ENCODE measurements at regions not wholly inside any gene's neighbourhood (a gene's known extent, or its start where the extent isn't known, plus 50 kb on each side); places are given as distances from the start of the nearest gene placed in this dataset.

DNA sequence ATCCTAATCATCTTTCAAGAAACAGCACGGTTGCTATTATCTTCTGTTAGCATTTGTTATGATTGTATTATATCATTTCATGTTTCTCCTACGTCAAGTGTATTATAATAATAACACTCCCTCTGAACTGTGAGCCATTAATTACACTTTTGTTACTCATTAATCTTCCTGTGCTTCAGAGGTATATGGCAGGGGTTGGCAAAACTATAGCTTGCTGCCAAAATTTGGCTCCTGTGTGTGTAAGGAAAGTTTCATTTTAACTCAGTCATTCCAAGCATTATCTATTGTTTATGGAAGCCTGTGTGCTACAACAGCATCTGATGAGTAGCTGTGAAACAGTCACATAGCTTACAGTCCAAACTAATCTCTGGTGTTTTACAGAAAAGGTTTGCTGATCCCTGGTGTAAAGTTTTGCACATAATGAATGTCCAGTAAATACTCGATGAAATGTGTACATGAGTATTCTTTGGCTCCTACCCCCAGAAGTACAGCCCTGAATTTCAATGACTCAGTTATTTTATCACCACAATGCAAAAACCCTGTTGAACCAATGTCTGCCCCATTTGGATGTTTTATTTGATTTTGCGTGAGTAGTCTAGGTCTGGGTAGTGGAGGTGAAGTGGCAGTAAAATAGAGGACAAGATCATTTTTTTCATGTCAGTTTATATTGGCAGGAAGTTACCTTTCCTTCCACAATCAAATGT is 648.2 kb downstream of the MAT2B start:
- H3K4me3 Mint-ChIP-seq (ENCODE audit: unreplicated experiment) = no peak overlapping the region
- ChIA-PET CTCF (interaction anchor here (1.1 kb wide), 1 partner anchor 15 kb away, joined by 3 read pairs; no protein-coding TSS in a partner anchor), POLR2A (no interaction called here)
- no peak overlapping the region for H3K27ac Mint-ChIP-seq (ENCODE audit: low read depth, unreplicated experiment)
- BruUV-seq (replicated peaks) = no TSS peak
- no peaks in the 10 kb centered on the region for H3K27me3 Mint-ChIP-seq (ENCODE audit: insufficient read depth, unreplicated experiment)
- intact Hi-C loops (cut with micrococcal nuclease) = no loop called here
- no peaks in the 10 kb centered on the region for H3K36me3 Mint-ChIP-seq (ENCODE audit: insufficient read depth, unreplicated experiment)
- H3K9me3 Mint-ChIP-seq (ENCODE audit: unreplicated experiment) = peaks cover 15% of the 10 kb centered on the region
- DNase-seq (ENCODE audit: unreplicated experiment) = no peak
- H3K4me1 Mint-ChIP-seq (ENCODE audit: insufficient read depth, unreplicated experiment) = no peaks in the 10 kb centered on the region
- TF ChIP-seq, protein P1, sequence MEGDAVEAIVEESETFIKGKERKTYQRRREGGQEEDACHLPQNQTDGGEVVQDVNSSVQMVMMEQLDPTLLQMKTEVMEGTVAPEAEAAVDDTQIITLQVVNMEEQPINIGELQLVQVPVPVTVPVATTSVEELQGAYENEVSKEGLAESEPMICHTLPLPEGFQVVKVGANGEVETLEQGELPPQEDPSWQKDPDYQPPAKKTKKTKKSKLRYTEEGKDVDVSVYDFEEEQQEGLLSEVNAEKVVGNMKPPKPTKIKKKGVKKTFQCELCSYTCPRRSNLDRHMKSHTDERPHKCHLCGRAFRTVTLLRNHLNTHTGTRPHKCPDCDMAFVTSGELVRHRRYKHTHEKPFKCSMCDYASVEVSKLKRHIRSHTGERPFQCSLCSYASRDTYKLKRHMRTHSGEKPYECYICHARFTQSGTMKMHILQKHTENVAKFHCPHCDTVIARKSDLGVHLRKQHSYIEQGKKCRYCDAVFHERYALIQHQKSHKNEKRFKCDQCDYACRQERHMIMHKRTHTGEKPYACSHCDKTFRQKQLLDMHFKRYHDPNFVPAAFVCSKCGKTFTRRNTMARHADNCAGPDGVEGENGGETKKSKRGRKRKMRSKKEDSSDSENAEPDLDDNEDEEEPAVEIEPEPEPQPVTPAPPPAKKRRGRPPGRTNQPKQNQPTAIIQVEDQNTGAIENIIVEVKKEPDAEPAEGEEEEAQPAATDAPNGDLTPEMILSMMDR (IDR thresholded peaks at IDR 0.05; ENCODE audit: unreplicated experiment) = no peak

DNA sequence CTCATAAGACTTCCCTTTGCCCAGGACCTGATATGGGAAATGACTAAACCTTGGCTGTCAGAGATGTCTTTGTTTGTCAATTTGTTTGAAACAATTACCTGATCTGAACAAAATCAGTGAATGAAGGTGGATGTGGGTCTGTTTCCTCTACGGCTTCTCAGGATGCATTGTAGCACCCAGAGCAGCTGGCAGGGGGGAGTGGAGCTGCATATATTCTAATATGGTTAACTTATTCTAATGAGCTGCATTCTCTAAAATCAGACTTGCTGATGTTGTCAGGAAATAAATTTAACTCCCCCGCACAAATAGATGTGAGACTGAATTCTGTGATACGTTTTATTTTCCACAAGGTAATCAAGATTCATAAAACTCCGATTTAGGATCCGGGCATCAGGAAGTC is 665.4 kb downstream of the MAT2B start:
- intact Hi-C loops (cut with micrococcal nuclease) = no loop called here
- H3K27ac Mint-ChIP-seq (ENCODE audit: low read depth, unreplicated experiment) = no peak overlapping the region
- DNase-seq (ENCODE audit: unreplicated experiment) = no peak

DNA sequence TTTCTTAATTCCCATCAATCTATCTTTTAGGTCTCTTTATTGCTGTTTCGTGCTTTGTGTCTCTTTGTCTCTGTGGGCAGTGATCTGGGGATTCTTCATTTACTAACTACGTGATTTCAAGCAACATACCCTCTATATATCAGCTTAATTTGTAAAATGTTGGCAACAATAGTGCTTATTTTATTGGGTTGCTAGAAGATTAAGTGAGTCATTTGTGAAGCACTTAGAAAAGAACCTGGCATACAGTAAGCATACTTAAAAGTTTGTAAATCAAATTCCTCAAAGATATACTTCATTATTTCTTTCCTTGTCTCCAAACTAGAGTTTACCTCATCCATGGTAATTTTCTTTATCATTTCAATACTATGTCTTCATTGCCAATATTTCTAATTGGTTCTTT is 669.7 kb downstream of the MAT2B start:
- BruUV-seq (replicated peaks) = no TSS peak
- ChIA-PET POLR2A (interaction anchor here (1.2 kb wide), 1 partner anchor 29 kb away, joined by 4 read pairs; no protein-coding TSS in a partner anchor), CTCF (interaction anchor here (0.7 to 1.0 kb wide), 2 partner anchors 15 to 424 kb away, joined by 3 to 5 read pairs; no protein-coding TSS in a partner anchor)
- intact Hi-C loops (cut with micrococcal nuclease) = no loop called here
- TF ChIP-seq, protein P1 (IDR thresholded peaks at IDR 0.05; ENCODE audit: unreplicated experiment) = no peak
- no peaks in the 10 kb centered on the region for H3K36me3 Mint-ChIP-seq (ENCODE audit: insufficient read depth, unreplicated experiment)
- H3K4me1 Mint-ChIP-seq (ENCODE audit: insufficient read depth, unreplicated experiment) = peaks cover 10% of the 10 kb centered on the region
- H3K9me3 Mint-ChIP-seq (ENCODE audit: unreplicated experiment) = no peaks in the 10 kb centered on the region
- no peaks in the 10 kb centered on the region for H3K27me3 Mint-ChIP-seq (ENCODE audit: insufficient read depth, unreplicated experiment)
- H3K4me3 Mint-ChIP-seq (ENCODE audit: unreplicated experiment) = no peak overlapping the region
- H3K27ac Mint-ChIP-seq (ENCODE audit: low read depth, unreplicated experiment) = no peak overlapping the region
- DNase-seq (ENCODE audit: unreplicated experiment) = peak; percentile 14

More for the DNA sequence above, 665.4 kb downstream of the MAT2B start:
- POLR2A ChIA-PET = interaction anchor here (0.6 to 0.9 kb wide), 2 partner anchors 25 to 301 kb away, joined by 3 to 4 read pairs; no protein-coding TSS in a partner anchor
- Mint-ChIP-seq H3K4me3 (ENCODE audit: unreplicated experiment) (no peak overlapping the region), H3K27me3 (ENCODE audit: insufficient read depth, unreplicated experiment) (no peaks in the 10 kb centered on the region), H3K4me1 (ENCODE audit: insufficient read depth, unreplicated experiment) (peaks cover 21% of the 10 kb centered on the region), H3K36me3 (ENCODE audit: insufficient read depth, unreplicated experiment) (no peaks in the 10 kb centered on the region), H3K9me3 (ENCODE audit: unreplicated experiment) (no peaks in the 10 kb centered on the region)
- TF ChIP-seq, protein P1 (IDR thresholded peaks at IDR 0.05; ENCODE audit: unreplicated experiment) = no peak
- BruUV-seq (replicated peaks) = no TSS peak
- CTCF ChIA-PET = no interaction called here

DNA sequence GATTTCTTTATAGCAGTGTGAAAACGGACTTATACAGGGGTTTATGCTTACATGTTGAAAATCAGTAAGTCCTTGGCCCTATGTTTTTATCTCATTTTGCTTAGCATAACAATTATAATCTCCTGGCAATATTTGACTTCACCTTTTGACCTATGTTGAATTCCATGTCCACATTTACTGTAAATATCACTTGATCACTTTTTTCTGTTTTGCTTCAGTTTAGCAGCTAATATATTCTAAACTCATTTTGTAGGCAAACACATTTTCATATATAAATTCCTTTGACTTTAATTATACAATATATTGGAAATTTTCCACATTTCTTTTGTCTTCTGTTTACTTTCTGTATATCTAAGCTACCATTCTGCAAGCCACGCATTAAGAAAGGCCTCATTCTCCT is 674.0 kb downstream of the MAT2B start:
- Mint-ChIP-seq H3K36me3 (ENCODE audit: insufficient read depth, unreplicated experiment) (no peaks in the 10 kb centered on the region), H3K4me1 (ENCODE audit: insufficient read depth, unreplicated experiment) (peaks cover 17% of the 10 kb centered on the region), H3K27me3 (ENCODE audit: insufficient read depth, unreplicated experiment) (no peaks in the 10 kb centered on the region), H3K9me3 (ENCODE audit: unreplicated experiment) (no peaks in the 10 kb centered on the region), H3K4me3 (ENCODE audit: unreplicated experiment) (no peak overlapping the region), H3K27ac (ENCODE audit: low read depth, unreplicated experiment) (no peak overlapping the region)
- ChIA-PET POLR2A (no interaction called here), CTCF (interaction anchor here (0.6 kb wide), 1 partner anchor 221 kb away, joined by 3 read pairs; no protein-coding TSS in a partner anchor)
- no peak for DNase-seq (ENCODE audit: unreplicated experiment)
- TF ChIP-seq, protein P1 (IDR thresholded peaks at IDR 0.05; ENCODE audit: unreplicated experiment) = no peak
- BruUV-seq (replicated peaks) = no TSS peak
- intact Hi-C loops (cut with micrococcal nuclease) = no loop called here

All from MCF 10A (cell line).